GM12878 (cell line): ENCODE measurements at regions not wholly inside any gene's neighbourhood (a gene's known extent, or its start where the extent isn't known, plus 50 kb on each side); places are given as distances from the start of the nearest gene placed in this dataset.

Experiments
- ATAC-seq: fragments of 200-7000 bp; cut with Tn5 transposase; 3 replicates; pipeline ENCODE4 v1.9.1; 2020; ENCODE audit warnings: mild to moderate bottlenecking, moderate library complexity
- BruUV-seq: library from RNA; stranded (reverse); fragments of 400-500 nt; replicated peaks from 2 replicates; lab custom pipeline; 2021; lab: Mats Ljungman, UMichigan
- CTCF ChIA-PET: fragments of 300-600 bp; sonication (Branson Sonifier 250); formaldehyde crosslinking; extraction: SDS; loops from one replicate; lab custom pipeline; 2021; ENCODE audit warnings: inconsistent platforms; lab: Yijun Ruan, JAX
- POLR2A ChIA-PET: fragments of 350-600 bp; formaldehyde crosslinking; extraction: SDS; loops from one replicate; lab custom pipeline; 2021; ENCODE audit warnings: inconsistent platforms; lab: Charles Lee
- RAD21 ChIA-PET: fragments of 300-600 bp; sonication (Branson Sonifier 250); formaldehyde crosslinking; loops from one replicate; lab custom pipeline; 2023; ENCODE audit warnings: antibody characterized with exemption; ENCODE audit not compliant: unreplicated experiment; lab: Charles Lee
- SMC1A ChIA-PET: fragments of 300-600 bp; sonication (Branson Sonifier 250); formaldehyde crosslinking; loops from one replicate; lab custom pipeline; 2023; ENCODE audit not compliant: unreplicated experiment, uncharacterized antibody; lab: Charles Lee
- DNase-seq: peaks from one replicate; pipeline ENCODE4 v3.0.0-alpha.2; 2011; ENCODE audit warnings: low read depth, low spot score
- FAIRE-seq: peaks from 3 replicates; lab custom pipeline; 2011; peaks lifted over from hg19 to GRCh38; lab: Jason Lieb, UNC
- H2AFZ ChIP-seq: 2 replicates; pipeline ENCODE4 v1.6.0; 2011; ENCODE audit warnings: low read depth, low read length, control low read depth; ENCODE audit not compliant: control insufficient read depth
- H3K27ac ChIP-seq: 2 replicates; pipeline ENCODE4 v1.5.1; 2011; ENCODE audit warnings: control low read depth; ENCODE audit not compliant: control insufficient read depth, insufficient read depth
- H3K27me3 ChIP-seq, 2 experiments: replicated peaks in 1 of 2; 2 replicates each; pipeline versions ENCODE4 v1.6.0 to v1.6.1; 2011; ENCODE audit warnings: low read length in 1 of 2; ENCODE audit not compliant: control insufficient read depth in 2 of 2, insufficient read depth in 2 of 2
- H3K36me3 ChIP-seq, 2 experiments: 2 replicates each; pipeline ENCODE4 v1.5.1; 2011; ENCODE audit warnings: low read length in 1 of 2; ENCODE audit not compliant: control insufficient read depth in 2 of 2, insufficient read depth in 2 of 2
- H3K4me1 ChIP-seq: 2 replicates; pipeline ENCODE4 v1.6.1; 2011; ENCODE audit warnings: mild to moderate bottlenecking, low read length, moderate library complexity, mixed read lengths; ENCODE audit not compliant: control insufficient read depth, insufficient read depth
- H3K4me2 ChIP-seq: 2 replicates; pipeline ENCODE4 v1.6.0; 2011; ENCODE audit warnings: control low read depth; ENCODE audit not compliant: control insufficient read depth, insufficient read depth
- H3K4me3 ChIP-seq: fragments of 200-600 bp; sonication (generic); 2 replicates; pipeline ENCODE4 v1.5.1; 2016
- H3K79me2 ChIP-seq: 2 replicates; pipeline ENCODE4 v1.6.0; 2011; ENCODE audit warnings: low read length; ENCODE audit not compliant: control insufficient read depth, insufficient read depth
- H3K9ac ChIP-seq: 2 replicates; pipeline ENCODE4 v1.8.0; 2011; ENCODE audit warnings: low read length, control low read depth, mixed read lengths; ENCODE audit not compliant: control insufficient read depth, insufficient read depth
- H3K9me3 ChIP-seq: replicated peaks from 3 replicates; pipeline ENCODE4 v1.5.1; 2011; ENCODE audit warnings: mild to moderate bottlenecking, low read length; ENCODE audit not compliant: control insufficient read depth, insufficient read depth
- H4K20me1 ChIP-seq: 2 replicates; pipeline ENCODE4 v1.6.0; 2011; ENCODE audit not compliant: control insufficient read depth, insufficient read depth
- ATF2 ChIP-seq: IDR thresholded peaks from 2 replicates; pipeline ENCODE4 v1.6.1; 2012; ENCODE audit warnings: low read length, inconsistent platforms
- BCL11A ChIP-seq: IDR thresholded peaks from 2 replicates; pipeline ENCODE4 v1.6.1; 2011; ENCODE audit warnings: low read depth, low read length
- CEBPB ChIP-seq, 2 experiments: fragments of 150-350 bp in 1 of 2; IDR thresholded peaks; 2 replicates each; pipeline ENCODE4 v1.6.1; 2012 to 2014; ENCODE audit warnings: low read depth in 2 of 2, low read length in 2 of 2, borderline replicate concordance in 1 of 2, inconsistent platforms in 1 of 2
- CREB1 ChIP-seq: IDR thresholded peaks from 2 replicates; pipeline ENCODE4 v1.6.1; 2012; ENCODE audit warnings: low read depth, mild to moderate bottlenecking, inconsistent platforms
- ETV6 ChIP-seq, 2 experiments: fragments of 450-650 bp in 1 of 2; IDR thresholded peaks in 1 of 2; conservative IDR thresholded peaks in 1 of 2; 2 replicates each; pipeline ENCODE4 v1.6.1; 2014; ENCODE audit warnings: antibody characterized with exemption in 1 of 2, borderline replicate concordance in 1 of 2, low read depth in 1 of 2, mild to moderate bottlenecking in 1 of 2, moderate library complexity in 1 of 2
- EZH2 ChIP-seq: IDR thresholded peaks from 2 replicates; pipeline ENCODE4 v1.6.1; 2012; ENCODE audit warnings: low read depth, mild to moderate bottlenecking, control low read depth, inconsistent platforms, low read length, borderline replicate concordance; ENCODE audit not compliant: control insufficient read depth
- FOXM1 ChIP-seq: IDR thresholded peaks from 2 replicates; pipeline ENCODE4 v1.6.1; 2012; ENCODE audit warnings: low read depth, mild to moderate bottlenecking, inconsistent platforms, low read length, moderate library complexity
- GATAD2B ChIP-seq: fragments of 450-650 bp; conservative IDR thresholded peaks from 2 replicates; pipeline ENCODE4 v1.6.1; 2017; ENCODE audit warnings: low read depth, mild to moderate bottlenecking, moderate library complexity
- IKZF1 ChIP-seq: fragments of 450-650 bp; conservative IDR thresholded peaks from 2 replicates; pipeline ENCODE4 v1.6.1; 2017; ENCODE audit warnings: antibody characterized with exemption, mild to moderate bottlenecking
- IRF4 ChIP-seq: IDR thresholded peaks from 2 replicates; pipeline ENCODE4 v1.6.1; 2011; ENCODE audit warnings: low read depth, low read length
- KDM1A ChIP-seq: fragments of 200-600 bp; sonication (generic); IDR thresholded peaks from 2 replicates; pipeline ENCODE4 v1.6.1; 2016; ENCODE audit warnings: borderline replicate concordance
- NFYA ChIP-seq: IDR thresholded peaks from 2 replicates; pipeline ENCODE4 v1.6.1; 2011; ENCODE audit warnings: low read depth, mild to moderate bottlenecking, low read length, improper control_type of control experiment, borderline replicate concordance
- PKNOX1 ChIP-seq: fragments of 450-650 bp; IDR thresholded peaks from 2 replicates; pipeline ENCODE4 v1.6.1; 2016; ENCODE audit warnings: mild to moderate bottlenecking
- POLR2AphosphoS2 ChIP-seq: IDR thresholded peaks from 2 replicates; pipeline ENCODE4 v1.6.1; 2011; ENCODE audit warnings: low read depth, mild to moderate bottlenecking, low read length, improper control_type of control experiment, moderate library complexity
- SP1 ChIP-seq: IDR thresholded peaks from one replicate; pipeline ENCODE4 v1.6.1; 2011; ENCODE audit warnings: low read depth, low read length
- ZBTB40 ChIP-seq: fragments of 450-650 bp; IDR thresholded peaks from 2 replicates; pipeline ENCODE4 v1.6.1; 2016; ENCODE audit warnings: mild to moderate bottlenecking, moderate library complexity, borderline replicate concordance
- ZZZ3 ChIP-seq: IDR thresholded peaks from 2 replicates; pipeline ENCODE4 v1.6.1; 2011; ENCODE audit warnings: low read depth; ENCODE audit not compliant: control insufficient read depth, insufficient read length
- WGBS: methylation state at CpG from one replicate; pipeline ENCODE4 v1.1.6; 2016; ENCODE audit warnings: low lambda C conversion rate; ENCODE audit not compliant: insufficient replicate concordance, insufficient coverage; ENCODE audit errors: missing lambda C conversion rate; 5-methylcytosine and 5-hydroxymethylcytosine counted together
- in situ Hi-C: fragments of 300-500 bp; cut with MboI; formaldehyde crosslinking; loops from 9 replicates; pipeline ENCODE4 v1.14.3; 2018; ENCODE audit warnings: mixed read lengths
- intact Hi-C: fragments of 100-400 bp; cut with micrococcal nuclease; formaldehyde crosslinking; loops from one replicate; pipeline ENCODE4 v1.14.2; 2022; ENCODE audit not compliant: unreplicated experiment

- Histone ChIP-seq H3K27ac (no peak overlapping the region), H2AFZ (no peak overlapping the region), H4K20me1 (no peaks in the 10 kb centered on the region), H3K4me3 (no peak overlapping the region), H3K9ac (no peak overlapping the region), H3K27me3 (no peaks in the 10 kb centered on the region), H3K9me3 (peaks cover 7% of the 10 kb centered on the region), H3K4me2 (no peak overlapping the region), H3K4me1 (no peaks in the 10 kb centered on the region), H3K36me3 (no peaks in the 10 kb centered on the region), H3K79me2 (no peaks in the 10 kb centered on the region)
- ChIA-PET CTCF (interaction anchor here (0.6 to 1.4 kb wide), 7 partner anchors 9 to 372 kb away, joined by 3 to 5 read pairs (median 3); no protein-coding TSS in a partner anchor), POLR2A (interaction anchor here (0.6 to 1.3 kb wide), 2 partner anchors 92 to 328 kb away, joined by 3 to 4 read pairs; no protein-coding TSS in a partner anchor), SMC1A (interaction anchor here (0.6 to 2.3 kb wide), 6 partner anchors 9 to 140 kb away, joined by 3 to 11 read pairs (median 4); no protein-coding TSS in a partner anchor), RAD21 (interaction anchor here (0.6 kb wide), 1 partner anchor 155 kb away, joined by 5 read pairs; no protein-coding TSS in a partner anchor)
- no peak for DNase-seq
- FAIRE-seq = no peak
- BruUV-seq = no TSS peak
- no peak for ATAC-seq
- intact Hi-C loops (no loop called here), in situ Hi-C loops (no loop called here)
- 35% methylated on average over 3 of the region's 3 CpGs for WGBS
- no peak for TF ChIP-seq IRF4
- no peak for TF ChIP-seq EZH2
- TF ChIP-seq KDM1A = no peak
- no peak for TF ChIP-seq IKZF1
- TF ChIP-seq BCL11A = no peak
- TF ChIP-seq CEBPB (IDR thresholded peaks at IDR 0.05; ENCODE audit: borderline replicate concordance in 1 of 2, low read depth in 2 of 2, low read length in 2 of 2) = no peak
- TF ChIP-seq GATAD2B = no peak
- TF ChIP-seq FOXM1 = no peak
- TF ChIP-seq CREB1 = no peak
- TF ChIP-seq POLR2AphosphoS2 = no peak
- TF ChIP-seq ZZZ3 = no peak
- no peak for TF ChIP-seq PKNOX1
- no peak for TF ChIP-seq NFYA
- TF ChIP-seq ATF2 = no peak
- TF ChIP-seq ETV6 (conservative IDR thresholded peaks at IDR 0.05 in 1 of 2, IDR thresholded peaks at IDR 0.05 in 1 of 2; ENCODE audit: borderline replicate concordance in 1 of 2, low read depth in 1 of 2) = no peak
- TF ChIP-seq SP1 = no peak
- TF ChIP-seq ZBTB40 = no peak
These were observed 70.9 kb upstream of the FAM9C start for GRCh38 chrX:13115146-13115855.
